Cardiac fibroblast (primary cell): ENCODE measurements at regions not wholly inside any gene's neighbourhood (a gene's known extent, or its start where the extent isn't known, plus 50 kb on each side); places are given as distances from the start of the nearest gene placed in this dataset.

Source experiments
- DNase-seq, 2 donors: peaks; one replicate each; pipeline versions ENCODE4 v3.0.0 to v3.0.0-alpha.2; 2010; ENCODE audit warnings: low read depth in 2 of 2
- H3K4me3 ChIP-seq, 2 donors: replicated peaks in 1 of 2; 1 replicate in 1 of 2; 2 replicates in 1 of 2; pipeline ENCODE4 v1.5.1; 2011; ENCODE audit warnings: low read depth in 2 of 2, low read length in 2 of 2, mild to moderate bottlenecking in 2 of 2, moderate library complexity in 1 of 2
- CTCF ChIP-seq: IDR thresholded peaks from one replicate; pipeline ENCODE4 v1.5.1; 2011; ENCODE audit warnings: low read depth, mild to moderate bottlenecking, low read length, inconsistent platforms

- no peak for TF ChIP-seq CTCF
- H3K4me3 ChIP-seq = no peak overlapping the region
- no peak for DNase-seq
These were observed 286.2 kb downstream of the GASK1B start for GRCh38 chr4:157886645-157887044.

GRCh38 chr4:157885811-157886210 lies 287.0 kb downstream of the GASK1B start:
- H3K4me3 ChIP-seq = no peak overlapping the region
- TF ChIP-seq CTCF = no peak
- DNase-seq = no peak

GRCh38 chr4:157882901-157883300 lies 289.9 kb downstream of the GASK1B start:
- no peak overlapping the region for H3K4me3 ChIP-seq
- no peak for TF ChIP-seq CTCF
- no peak for DNase-seq

GRCh38 chr4:157880761-157881160 lies 292.1 kb downstream of the GASK1B start:
- no peak for DNase-seq
- TF ChIP-seq CTCF = no peak
- H3K4me3 ChIP-seq = no peak overlapping the region

- DNase-seq = no peak
- no peak overlapping the region for H3K4me3 ChIP-seq
These were observed 318.0 kb downstream of the GASK1B start for GRCh38 chr4:157854819-157855218.

GRCh38 chr4:157840648-157841047 lies 332.2 kb downstream of the GASK1B start:
- DNase-seq = no peak
- no peak for TF ChIP-seq CTCF
- no peak overlapping the region for H3K4me3 ChIP-seq

More at GRCh38 chr4:157854819-157855218, 318.0 kb downstream of the GASK1B start:
- TF ChIP-seq CTCF = no peak

GRCh38 chr4:157840034-157840433 lies 332.8 kb downstream of the GASK1B start:
- DNase-seq = no peak
- no peak overlapping the region for H3K4me3 ChIP-seq
- no peak for TF ChIP-seq CTCF
